HEK293 (cell line): ENCODE measurements at regions not wholly inside any gene's neighbourhood (a gene's known extent, or its start where the extent isn't known, plus 50 kb on each side); places are given as distances from the start of the nearest gene placed in this dataset.

ENCODE experiments used
- CTCF ChIA-PET: fragments of 350-600 bp; formaldehyde crosslinking; extraction: SDS; loops from one replicate; lab custom pipeline; 2021; ENCODE audit warnings: antibody characterized with exemption; lab: Yijun Ruan, JAX
- POLR2A ChIA-PET: fragments of 300-600 bp; formaldehyde crosslinking; extraction: SDS; loops from one replicate; lab custom pipeline; 2020; ENCODE audit warnings: antibody characterized with exemption, inconsistent platforms; lab: Yijun Ruan, JAX
- H3K27ac ChIP-seq: fragments of 200-500 bp; sonication (Bioruptor generic); 2 replicates; pipeline ENCODE4 v1.5.1; 2014; ENCODE audit warnings: low read depth, low read length, control low read depth, inconsistent platforms; ENCODE audit errors: extremely low read depth
- H3K36me3 ChIP-seq, 2 experiments: fragments of 200-500 bp in 1 of 2; sonication (Bioruptor generic) in 1 of 2; 1 replicate in 1 of 2; 2 replicates in 1 of 2; pipeline ENCODE4 v1.5.1; 2014 to 2017; ENCODE audit warnings: inconsistent platforms in 2 of 2, low read length in 2 of 2; ENCODE audit not compliant: control insufficient read depth in 2 of 2, insufficient read depth in 1 of 2
- H3K4me1 ChIP-seq: fragments of 200-500 bp; sonication (Bioruptor generic); 2 replicates; pipeline ENCODE4 v1.5.1; 2014; ENCODE audit warnings: mild to moderate bottlenecking, low read length, inconsistent platforms; ENCODE audit not compliant: control insufficient read depth, insufficient read depth
- H3K4me3 ChIP-seq: 2 replicates; pipeline ENCODE4 v1.5.1; 2011; ENCODE audit warnings: low read depth, mild to moderate bottlenecking, control low read depth, low read length, moderate library complexity
- H3K9me3 ChIP-seq: fragments of 200-500 bp; sonication (Bioruptor generic); 2 replicates; pipeline ENCODE4 v1.5.1; 2014; ENCODE audit warnings: low read depth, low read length, inconsistent platforms; ENCODE audit not compliant: control insufficient read depth, insufficient read depth
- ELK4 ChIP-seq: IDR thresholded peaks from 2 replicates; pipeline ENCODE4 v1.6.1; 2011; ENCODE audit warnings: mild to moderate bottlenecking, low read depth, low read length, borderline replicate concordance
- FEZF1 ChIP-seq: fragments of 450-650 bp; formaldehyde crosslinking; IDR thresholded peaks from 2 replicates; pipeline ENCODE4 v1.5.1; 2016; ENCODE audit warnings: missing biosample characterization, missing genetic modification characterization
- HOXC10 ChIP-seq: sonication (generic); formaldehyde crosslinking; IDR thresholded peaks from 2 replicates; pipeline ENCODE4 v1.8.1; 2023; ENCODE audit warnings: mild to moderate bottlenecking, missing genetic modification reagents
- IKZF3 ChIP-seq: fragments of 450-650 bp; IDR thresholded peaks from 2 replicates; pipeline ENCODE4 v1.5.0; 2018; ENCODE audit warnings: missing biosample characterization, mild to moderate bottlenecking, missing genetic modification characterization, moderate library complexity
- PATZ1 ChIP-seq: fragments of 450-650 bp; formaldehyde crosslinking; IDR thresholded peaks from 2 replicates; pipeline ENCODE4 v1.5.1; 2016; ENCODE audit warnings: missing biosample characterization, missing genetic modification characterization
- TCF7L2 ChIP-seq: IDR thresholded peaks from 2 replicates; pipeline ENCODE4 v1.6.1; 2011; ENCODE audit warnings: low read depth, mild to moderate bottlenecking, inconsistent platforms, low read length, moderate library complexity, borderline replicate concordance
- ZBTB10 ChIP-seq: fragments of 450-650 bp; formaldehyde crosslinking; IDR thresholded peaks from 2 replicates; pipeline ENCODE4 v1.5.1; 2016; ENCODE audit warnings: missing biosample characterization, missing genetic modification characterization
- ZFP41 ChIP-seq: fragments of 450-650 bp; formaldehyde crosslinking; IDR thresholded peaks from 2 replicates; pipeline ENCODE4 v1.5.1; 2016; ENCODE audit warnings: missing biosample characterization, missing genetic modification characterization, borderline replicate concordance
- ZNF10 ChIP-seq: fragments of 450-650 bp; formaldehyde crosslinking; IDR thresholded peaks from 2 replicates; pipeline ENCODE4 v1.5.1; 2017; ENCODE audit warnings: missing biosample characterization, missing genetic modification characterization
- ZNF292 ChIP-seq: fragments of 450-650 bp; formaldehyde crosslinking; IDR thresholded peaks from 2 replicates; pipeline ENCODE4 v1.5.1; 2016; ENCODE audit warnings: low read depth, missing biosample characterization, missing genetic modification characterization, borderline replicate concordance
- ZNF335 ChIP-seq: fragments of 450-650 bp; formaldehyde crosslinking; conservative IDR thresholded peaks from 2 replicates; pipeline ENCODE4 v1.5.1; 2016; ENCODE audit warnings: missing biosample characterization, missing genetic modification characterization
- ZNF48 ChIP-seq: fragments of 450-650 bp; formaldehyde crosslinking; IDR thresholded peaks from 2 replicates; pipeline ENCODE4 v1.5.1; 2016; ENCODE audit warnings: missing biosample characterization, missing genetic modification characterization
- ZNF530 ChIP-seq: fragments of 450-650 bp; formaldehyde crosslinking; IDR thresholded peaks from 2 replicates; pipeline ENCODE4 v1.5.1; 2016; ENCODE audit warnings: low read depth, missing biosample characterization, missing genetic modification characterization
- ZNF707 ChIP-seq: fragments of 450-650 bp; formaldehyde crosslinking; IDR thresholded peaks from 2 replicates; pipeline ENCODE4 v1.5.1; 2016; ENCODE audit warnings: missing biosample characterization, missing genetic modification characterization
- ZNF76 ChIP-seq: fragments of 450-650 bp; formaldehyde crosslinking; IDR thresholded peaks from 2 replicates; pipeline ENCODE4; 2016; ENCODE audit warnings: low read depth, missing biosample characterization, missing genetic modification characterization, borderline replicate concordance
- ZNF777 ChIP-seq: fragments of 450-650 bp; formaldehyde crosslinking; IDR thresholded peaks from 2 replicates; pipeline ENCODE4 v1.5.1; 2017; ENCODE audit warnings: missing biosample characterization, missing genetic modification characterization, borderline replicate concordance
- ZNF791 ChIP-seq: fragments of 450-650 bp; formaldehyde crosslinking; IDR thresholded peaks from 2 replicates; pipeline ENCODE4 v1.5.1; 2016; ENCODE audit warnings: missing biosample characterization, missing genetic modification characterization
- ZNF792 ChIP-seq: fragments of 450-650 bp; formaldehyde crosslinking; IDR thresholded peaks from 2 replicates; pipeline ENCODE4 v1.5.1; 2016; ENCODE audit warnings: missing biosample characterization, missing genetic modification characterization
- TF ChIP-seq, protein P1 (sequence below): fragments of 450-650 bp; IDR thresholded peaks from 2 replicates; pipeline ENCODE4 v1.5.1; 2018; ENCODE audit warnings: missing biosample characterization, missing genetic modification characterization

DNA sequence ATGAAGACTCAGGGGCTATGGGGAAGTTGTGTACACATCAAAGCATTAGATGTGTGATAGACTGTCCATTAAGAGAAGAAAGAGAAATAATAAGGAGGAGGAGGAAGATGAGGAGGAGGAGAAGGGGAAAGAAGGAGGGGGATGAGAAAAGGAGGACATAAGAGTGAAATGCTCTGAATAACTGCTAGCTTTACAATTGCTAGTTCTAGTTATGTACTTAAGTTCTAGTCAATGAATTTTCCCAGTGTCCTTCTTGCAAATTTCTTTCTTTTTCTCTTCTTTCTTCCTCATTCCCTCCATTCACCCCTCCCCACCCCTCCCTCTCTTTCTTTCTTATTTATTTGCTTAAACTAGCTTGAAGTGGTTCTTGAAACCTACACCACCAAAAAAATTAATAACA is 534.9 kb upstream of the GRAMD2B start:
- Histone ChIP-seq H3K4me1 (peaks cover 12% of the 10 kb centered on the region; the same call in 1 of the 2 replicates), H3K9me3 (no peaks in the 10 kb centered on the region), H3K4me3 (no peak overlapping the region), H3K36me3 (no peaks in the 10 kb centered on the region), H3K27ac (no peak overlapping the region)
- TF ChIP-seq ZNF791 (no peak), ZNF48 (tag by site-specific recombination) (no peak)
- TF ChIP-seq, protein P1, sequence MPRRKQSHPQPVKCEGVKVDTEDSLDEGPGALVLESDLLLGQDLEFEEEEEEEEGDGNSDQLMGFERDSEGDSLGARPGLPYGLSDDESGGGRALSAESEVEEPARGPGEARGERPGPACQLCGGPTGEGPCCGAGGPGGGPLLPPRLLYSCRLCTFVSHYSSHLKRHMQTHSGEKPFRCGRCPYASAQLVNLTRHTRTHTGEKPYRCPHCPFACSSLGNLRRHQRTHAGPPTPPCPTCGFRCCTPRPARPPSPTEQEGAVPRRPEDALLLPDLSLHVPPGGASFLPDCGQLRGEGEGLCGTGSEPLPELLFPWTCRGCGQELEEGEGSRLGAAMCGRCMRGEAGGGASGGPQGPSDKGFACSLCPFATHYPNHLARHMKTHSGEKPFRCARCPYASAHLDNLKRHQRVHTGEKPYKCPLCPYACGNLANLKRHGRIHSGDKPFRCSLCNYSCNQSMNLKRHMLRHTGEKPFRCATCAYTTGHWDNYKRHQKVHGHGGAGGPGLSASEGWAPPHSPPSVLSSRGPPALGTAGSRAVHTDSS (tag by site-specific recombination), result 0 out of 2 replicates have a peak, but pooled peaks have one; percentile 29
- CTCF ChIA-PET, result no interaction called here
- POLR2A ChIA-PET, result no interaction called here

DNA sequence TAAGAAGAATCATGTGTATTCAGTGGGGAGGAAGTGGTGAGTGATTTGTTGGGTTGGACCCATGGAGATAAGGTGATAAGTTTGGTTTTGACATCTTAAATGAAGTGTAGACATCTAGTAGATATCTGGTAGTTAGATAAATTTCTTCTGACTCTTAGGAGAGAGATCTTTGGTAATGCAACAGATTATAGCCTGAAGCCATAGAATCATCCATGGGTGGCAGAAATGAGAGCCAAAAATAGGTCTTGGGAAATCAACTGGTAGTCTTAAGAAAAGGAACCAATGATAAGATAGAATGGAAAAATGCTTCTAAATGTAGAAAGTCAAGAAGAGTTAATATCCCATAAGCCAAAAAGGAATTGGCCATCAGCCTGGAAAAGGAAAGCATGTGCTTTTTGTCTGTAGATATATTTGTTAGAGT is 532.7 kb upstream of the GRAMD2B start:
- ChIA-PET CTCF (no interaction called here), POLR2A (no interaction called here)
- Histone ChIP-seq H3K4me3 (no peak overlapping the region), H3K36me3 (no peaks in the 10 kb centered on the region), H3K9me3 (no peaks in the 10 kb centered on the region), H3K27ac (no peak overlapping the region), H3K4me1 (peaks cover 12% of the 10 kb centered on the region; the same call in 1 of the 2 replicates)
- no peak for TF ChIP-seq HOXC10 (CRISPR knock-in tag)
- no peak for TF ChIP-seq TCF7L2
- no peak for TF ChIP-seq ZNF707
- no peak for TF ChIP-seq ZNF792 (tag by site-specific recombination)
- TF ChIP-seq ZNF777 (tag by site-specific recombination), result no peak
- no peak for TF ChIP-seq IKZF3 (tag by site-specific recombination)
- no peak for TF ChIP-seq ZNF530 (tag by site-specific recombination)
- TF ChIP-seq ZFP41 (tag by site-specific recombination), result no peak
- no peak for TF ChIP-seq ZNF10
- TF ChIP-seq ZNF335 (tag by site-specific recombination), result no peak
- TF ChIP-seq PATZ1 (tag by site-specific recombination), result no peak
- TF ChIP-seq ZNF76, result no peak
- no peak for TF ChIP-seq ELK4
- no peak for TF ChIP-seq ZBTB10 (tag by site-specific recombination)
- TF ChIP-seq ZNF292, result no peak
- no peak for TF ChIP-seq FEZF1
